Neural cell (in vitro differentiated cells): ENCODE measurements at regions not wholly inside any gene's neighbourhood (a gene's known extent, or its start where the extent isn't known, plus 50 kb on each side); places are given as distances from the start of the nearest gene placed in this dataset.

Source experiments
- H2AFZ ChIP-seq: fragments of 200-600, 300-800 bp; sonication (generic), shearing (Covaris generic); 2 replicates; pipeline ENCODE4 v1.6.0; 2014; ENCODE audit warnings: low read depth, mild to moderate bottlenecking, antibody characterized with exemption, low read length, moderate library complexity
- H3F3A ChIP-seq: fragments of 200-600 bp; shearing (Covaris generic); 2 replicates; pipeline ENCODE4 v1.6.1; 2016; ENCODE audit warnings: mild to moderate bottlenecking, moderate library complexity, mixed read lengths, antibody characterized with exemption, low read length; ENCODE audit not compliant: insufficient read depth, poor library complexity, severe bottlenecking
- H3K27ac ChIP-seq: fragments of 200-600, 300-800 bp; sonication (generic), shearing (Covaris generic); 2 replicates; pipeline ENCODE4 v1.5.1; 2014; ENCODE audit warnings: mild to moderate bottlenecking, low read length, moderate library complexity
- H3K27me3 ChIP-seq: fragments of 300-800, 200-600 bp; sonication (generic), shearing (Covaris generic); 2 replicates; pipeline ENCODE4 v1.6.0; 2014; ENCODE audit warnings: mild to moderate bottlenecking, low read depth, low read length, moderate library complexity; ENCODE audit not compliant: insufficient read depth
- H3K36me3 ChIP-seq: fragments of 300-800, 200-600 bp; sonication (generic), shearing (Covaris generic); 2 replicates; pipeline ENCODE4 v1.5.1; 2014; ENCODE audit warnings: mild to moderate bottlenecking, antibody characterized with exemption, low read length, moderate library complexity; ENCODE audit not compliant: insufficient read depth
- H3K4me2 ChIP-seq: fragments of 300-800, 200-600 bp; sonication (generic), shearing (Covaris generic); 2 replicates; pipeline ENCODE4 v1.6.0; 2014; ENCODE audit warnings: mild to moderate bottlenecking, low read length
- H3K4me3 ChIP-seq: fragments of 300-800, 200-600 bp; sonication (generic), shearing (Covaris generic); 2 replicates; pipeline ENCODE4 v1.5.1; 2014; ENCODE audit warnings: mild to moderate bottlenecking, low read length, moderate library complexity
- H3K79me2 ChIP-seq: fragments of 200-600 bp; shearing (Covaris generic); replicated peaks from 2 replicates; pipeline ENCODE4 v1.6.0; 2014; ENCODE audit warnings: mild to moderate bottlenecking, low read length, moderate library complexity; ENCODE audit not compliant: insufficient read depth
- H3K9ac ChIP-seq: fragments of 300-800, 200-600 bp; sonication (generic), shearing (Covaris generic); 2 replicates; pipeline ENCODE4 v1.6.1; 2016; ENCODE audit warnings: mild to moderate bottlenecking, low read length, mixed read lengths
- H3K9me2 ChIP-seq: fragments of 200-600 bp; shearing (Covaris generic); 2 replicates; pipeline ENCODE4 v1.6.1; 2016; ENCODE audit warnings: mild to moderate bottlenecking, low read length, mixed read lengths; ENCODE audit not compliant: insufficient read depth
- H3K9me3 ChIP-seq: fragments of 200-600, 300-800 bp; sonication (generic), shearing (Covaris generic); 2 replicates; pipeline ENCODE4 v1.6.1; 2016; ENCODE audit warnings: mild to moderate bottlenecking, mixed run types, low read length, moderate library complexity, mixed read lengths
- H4K20me1 ChIP-seq: fragments of 200-600 bp; shearing (Covaris generic); 2 replicates; pipeline ENCODE4 v1.6.1; 2016; ENCODE audit warnings: mild to moderate bottlenecking, mixed run types; ENCODE audit not compliant: insufficient read depth
- CTCF ChIP-seq: fragments of 450-650 bp; IDR thresholded peaks from 2 replicates; pipeline ENCODE4 v1.5.1; 2014; ENCODE audit warnings: antibody characterized with exemption, mild to moderate bottlenecking, moderate library complexity; ENCODE audit not compliant: poor library complexity, severe bottlenecking
- EP300 ChIP-seq: fragments of 450-650 bp; conservative IDR thresholded peaks from 2 replicates; pipeline ENCODE4 v1.6.1; 2014; ENCODE audit warnings: antibody characterized with exemption, mild to moderate bottlenecking, moderate library complexity; ENCODE audit not compliant: poor library complexity, severe bottlenecking
- EZH2 ChIP-seq: fragments of 200-600, 300-800 bp; shearing (Covaris generic), sonication (generic); IDR thresholded peaks from 2 replicates; pipeline ENCODE4 v1.6.1; 2014; ENCODE audit warnings: antibody characterized with exemption, low read length, borderline replicate concordance, mild to moderate bottlenecking; ENCODE audit not compliant: insufficient read depth, poor library complexity, severe bottlenecking
- MXI1 ChIP-seq: fragments of 450-650 bp; conservative IDR thresholded peaks from 2 replicates; pipeline ENCODE4 v1.6.1; 2014; ENCODE audit warnings: antibody characterized with exemption, mild to moderate bottlenecking; ENCODE audit not compliant: poor library complexity, severe bottlenecking
- POLR2AphosphoS5 ChIP-seq: IDR thresholded peaks from 2 replicates; pipeline ENCODE4 v1.6.1; 2012
- RAD21 ChIP-seq: fragments of 450-650 bp; conservative IDR thresholded peaks from 2 replicates; pipeline ENCODE4 v1.6.1; 2014; ENCODE audit warnings: antibody characterized with exemption, mild to moderate bottlenecking, moderate library complexity
- REST ChIP-seq: IDR thresholded peaks from 2 replicates; pipeline ENCODE4 v1.6.1; 2012; ENCODE audit warnings: borderline replicate concordance
- SMC3 ChIP-seq: fragments of 450-650 bp; conservative IDR thresholded peaks from 2 replicates; pipeline ENCODE4 v1.6.1; 2014; ENCODE audit warnings: antibody characterized with exemption, mild to moderate bottlenecking, moderate library complexity; ENCODE audit not compliant: poor library complexity
- TAF1 ChIP-seq: IDR thresholded peaks from 2 replicates; pipeline ENCODE4 v1.6.1; 2012; ENCODE audit warnings: low read depth

- TF ChIP-seq EZH2: no peak
- TF ChIP-seq SMC3: no peak
- TF ChIP-seq REST: no peak
- TF ChIP-seq EP300: no peak
- TF ChIP-seq POLR2AphosphoS5: no peak
- TF ChIP-seq TAF1: no peak
- no peak for TF ChIP-seq CTCF
- no peak for TF ChIP-seq MXI1
- no peak for TF ChIP-seq RAD21
- Histone ChIP-seq H3K9me2 (no peaks in the 10 kb centered on the region), H3K79me2 (no peaks in the 10 kb centered on the region), H2AFZ (no peak overlapping the region), H4K20me1 (no peaks in the 10 kb centered on the region), H3K27me3 (no peaks in the 10 kb centered on the region), H3K27ac (no peak overlapping the region), H3K9ac (no peak overlapping the region), H3K4me2 (no peak overlapping the region), H3K4me3 (no peak overlapping the region), H3K9me3 (peaks cover 2% of the 10 kb centered on the region), H3F3A (no peaks in the 10 kb centered on the region), H3K36me3 (no peaks in the 10 kb centered on the region)
These were observed 359.5 kb upstream of the ADAMTS16 start for GRCh38 chr5:4780633-4781032.

GRCh38 chr5:4781299-4781698 is 358.8 kb upstream of the ADAMTS16 start:
- H3F3A ChIP-seq: no peaks in the 10 kb centered on the region
- no peaks in the 10 kb centered on the region for H3K9me2 ChIP-seq
- no peak overlapping the region for H3K4me3 ChIP-seq
- no peaks in the 10 kb centered on the region for H3K79me2 ChIP-seq
- no peak overlapping the region for H3K9ac ChIP-seq
- H3K36me3 ChIP-seq: no peaks in the 10 kb centered on the region
- H3K9me3 ChIP-seq: peaks cover 4% of the 10 kb centered on the region
- no peaks in the 10 kb centered on the region for H4K20me1 ChIP-seq
- no peak overlapping the region for H2AFZ ChIP-seq
- no peak overlapping the region for H3K4me2 ChIP-seq
- TF ChIP-seq SMC3 (no peak), MXI1 (no peak), REST (no peak), RAD21 (no peak), CTCF (no peak), EP300 (no peak)
- H3K27ac ChIP-seq: no peak overlapping the region
- no peaks in the 10 kb centered on the region for H3K27me3 ChIP-seq
